ENCODE measurements at regions not wholly inside any gene's neighbourhood (a gene's known extent, or its start where the extent isn't known, plus 50 kb on each side); places are given as distances from the start of the nearest gene placed in this dataset.

- Mint-ChIP-seq H3K27me3 (ENCODE audit: unreplicated experiment) (no peaks in the 10 kb centered on the region), H3K36me3 (ENCODE audit: unreplicated experiment) (no peaks in the 10 kb centered on the region), H3K4me3 (ENCODE audit: unreplicated experiment) (no peak overlapping the region), H3K4me1 (ENCODE audit: low read depth, unreplicated experiment) (no peaks in the 10 kb centered on the region), H3K27ac (ENCODE audit: unreplicated experiment) (no peak overlapping the region), H3K9me3 (ENCODE audit: unreplicated experiment) (no peaks in the 10 kb centered on the region)
- no peak for DNase-seq
- no peak for TF ChIP-seq CTCF (IDR thresholded peaks at IDR 0.05; ENCODE audit: partially characterized antibody, unreplicated experiment)
These were observed 146.2 kb downstream of the SLC6A15 start for GRCh38 chr12:84766375-84766774.

- Mint-ChIP-seq H3K4me3 (ENCODE audit: unreplicated experiment) (no peak overlapping the region), H3K27me3 (ENCODE audit: unreplicated experiment) (no peaks in the 10 kb centered on the region), H3K9me3 (ENCODE audit: unreplicated experiment) (peaks cover 1% of the 10 kb centered on the region), H3K36me3 (ENCODE audit: unreplicated experiment) (no peaks in the 10 kb centered on the region), H3K27ac (ENCODE audit: unreplicated experiment) (no peak overlapping the region), H3K4me1 (ENCODE audit: low read depth, unreplicated experiment) (no peaks in the 10 kb centered on the region)
- no peak for DNase-seq
- no peak for TF ChIP-seq CTCF (IDR thresholded peaks at IDR 0.05; ENCODE audit: partially characterized antibody, unreplicated experiment)
These were observed 148.6 kb downstream of the SLC6A15 start for GRCh38 chr12:84764001-84764400.

GRCh38 chr12:84763107-84763506, 149.5 kb downstream of the SLC6A15 start:
- H3K4me3 Mint-ChIP-seq (ENCODE audit: unreplicated experiment): no peak overlapping the region
- TF ChIP-seq CTCF (IDR thresholded peaks at IDR 0.05; ENCODE audit: partially characterized antibody, unreplicated experiment): no peak
- H3K4me1 Mint-ChIP-seq (ENCODE audit: low read depth, unreplicated experiment): no peaks in the 10 kb centered on the region
- peaks cover 1% of the 10 kb centered on the region for H3K9me3 Mint-ChIP-seq (ENCODE audit: unreplicated experiment)
- no peaks in the 10 kb centered on the region for H3K27me3 Mint-ChIP-seq (ENCODE audit: unreplicated experiment)
- no peak overlapping the region for H3K27ac Mint-ChIP-seq (ENCODE audit: unreplicated experiment)
- no peak for DNase-seq
- H3K36me3 Mint-ChIP-seq (ENCODE audit: unreplicated experiment): no peaks in the 10 kb centered on the region

GRCh38 chr12:84760091-84760865, 152.3 kb downstream of the SLC6A15 start:
- H3K36me3 Mint-ChIP-seq (ENCODE audit: unreplicated experiment): no peaks in the 10 kb centered on the region
- H3K27ac Mint-ChIP-seq (ENCODE audit: unreplicated experiment): no peak overlapping the region
- peaks cover 1% of the 10 kb centered on the region for H3K9me3 Mint-ChIP-seq (ENCODE audit: unreplicated experiment)
- H3K4me1 Mint-ChIP-seq (ENCODE audit: low read depth, unreplicated experiment): no peaks in the 10 kb centered on the region
- DNase-seq: no peak
- H3K4me3 Mint-ChIP-seq (ENCODE audit: unreplicated experiment): no peak overlapping the region
- H3K27me3 Mint-ChIP-seq (ENCODE audit: unreplicated experiment): no peaks in the 10 kb centered on the region
- TF ChIP-seq CTCF (IDR thresholded peaks at IDR 0.05; ENCODE audit: partially characterized antibody, unreplicated experiment): no peak

GRCh38 chr12:84757978-84758377, 154.6 kb downstream of the SLC6A15 start:
- H3K36me3 Mint-ChIP-seq (ENCODE audit: unreplicated experiment): no peaks in the 10 kb centered on the region
- H3K9me3 Mint-ChIP-seq (ENCODE audit: unreplicated experiment): peaks cover 1% of the 10 kb centered on the region
- TF ChIP-seq CTCF (IDR thresholded peaks at IDR 0.05; ENCODE audit: partially characterized antibody, unreplicated experiment): no peak
- no peak for DNase-seq
- no peaks in the 10 kb centered on the region for H3K4me1 Mint-ChIP-seq (ENCODE audit: low read depth, unreplicated experiment)
- no peaks in the 10 kb centered on the region for H3K27me3 Mint-ChIP-seq (ENCODE audit: unreplicated experiment)
- no peak overlapping the region for H3K4me3 Mint-ChIP-seq (ENCODE audit: unreplicated experiment)
- H3K27ac Mint-ChIP-seq (ENCODE audit: unreplicated experiment): no peak overlapping the region

All from glutamatergic neuron (in vitro differentiated cells).